GM13977 (cell line): ENCODE measurements at regions not wholly inside any gene's neighbourhood (a gene's known extent, or its start where the extent isn't known, plus 50 kb on each side); places are given as distances from the start of the nearest gene placed in this dataset.
"Not testable (repeated sequence)": the region's sequence is repeated elsewhere in the genome, so short reads cannot be mapped to it uniquely, and the experiment has no call there.

Experiments
- DNase-seq: peaks from one replicate; pipeline ENCODE4 v3.0.0; 2012; ENCODE audit warnings: low spot score
- CTCF ChIP-seq: IDR thresholded peaks from 2 replicates; pipeline ENCODE4 v1.5.1; 2012; ENCODE audit warnings: mild to moderate bottlenecking, control low read depth; ENCODE audit not compliant: insufficient read depth; ENCODE audit errors: extremely low read depth, missing control alignments
- in situ Hi-C: fragments of 300-500 bp; cut with MboI; formaldehyde crosslinking; loops from one replicate; pipeline ENCODE4 v1.12.0; 2022; ENCODE audit warnings: low sequenced_read_pairs, low pct_unique_long_range_greater_than_20kb, mixed read lengths, inconsistent platforms; ENCODE audit not compliant: unreplicated experiment

- TF ChIP-seq CTCF = no peak
- in situ Hi-C loops = no loop called here
- no peak for DNase-seq
Measured at GRCh38 chr12:119931402-119931801, 54.3 kb upstream of the CIT start.

GRCh38 chr12:119932921-119933320 is 55.8 kb upstream of the CIT start:
- TF ChIP-seq CTCF = no peak
- in situ Hi-C loops = no loop called here
- DNase-seq = no peak

GRCh38 chr12:119934780-119935179 is 54.3 kb upstream of the BICDL1 start:
- in situ Hi-C loops, DNase-seq: not testable (repeated sequence)

GRCh38 chr12:119936705-119937311 is 52.2 kb upstream of the BICDL1 start:
- in situ Hi-C loops = no loop called here
- no peak for DNase-seq
- TF ChIP-seq CTCF = no peak

GRCh38 chr12:119938049-119938667 is 50.9 kb upstream of the BICDL1 start:
- peak; percentile 86 for TF ChIP-seq CTCF
- DNase-seq = peak; percentile 75
- in situ Hi-C loops = no loop called here
